ENCODE measurements at regions not wholly inside any gene's neighbourhood (a gene's known extent, or its start where the extent isn't known, plus 50 kb on each side); places are given as distances from the start of the nearest gene placed in this dataset.
A peak's percentile ranks its signal among the peaks of the same experiment; 100 is the strongest.

DNA sequence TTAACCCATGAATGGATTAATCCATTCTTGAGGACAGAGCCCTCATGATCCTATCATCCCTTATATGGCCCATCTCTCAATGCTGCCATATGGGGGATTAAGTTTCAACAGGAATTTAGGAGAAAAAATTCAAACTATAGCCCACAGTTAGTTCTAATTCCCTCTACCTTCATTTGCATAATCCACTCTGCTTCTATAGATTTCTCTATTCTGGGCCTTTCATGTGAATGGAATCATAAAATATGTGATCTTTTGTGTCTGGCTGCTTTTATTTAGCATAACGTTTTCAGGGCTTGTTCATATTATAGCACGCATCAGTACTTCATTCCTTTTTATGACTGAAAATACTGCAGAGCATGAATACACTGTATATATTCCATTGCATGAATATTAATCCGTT lies 55.4 kb downstream of the CTSL start:
- DNase-seq, result no peak

- no peak for DNase-seq
Measured at GRCh38 chr9:87783180-87783579, 57.3 kb downstream of the CTSL start.

DNA sequence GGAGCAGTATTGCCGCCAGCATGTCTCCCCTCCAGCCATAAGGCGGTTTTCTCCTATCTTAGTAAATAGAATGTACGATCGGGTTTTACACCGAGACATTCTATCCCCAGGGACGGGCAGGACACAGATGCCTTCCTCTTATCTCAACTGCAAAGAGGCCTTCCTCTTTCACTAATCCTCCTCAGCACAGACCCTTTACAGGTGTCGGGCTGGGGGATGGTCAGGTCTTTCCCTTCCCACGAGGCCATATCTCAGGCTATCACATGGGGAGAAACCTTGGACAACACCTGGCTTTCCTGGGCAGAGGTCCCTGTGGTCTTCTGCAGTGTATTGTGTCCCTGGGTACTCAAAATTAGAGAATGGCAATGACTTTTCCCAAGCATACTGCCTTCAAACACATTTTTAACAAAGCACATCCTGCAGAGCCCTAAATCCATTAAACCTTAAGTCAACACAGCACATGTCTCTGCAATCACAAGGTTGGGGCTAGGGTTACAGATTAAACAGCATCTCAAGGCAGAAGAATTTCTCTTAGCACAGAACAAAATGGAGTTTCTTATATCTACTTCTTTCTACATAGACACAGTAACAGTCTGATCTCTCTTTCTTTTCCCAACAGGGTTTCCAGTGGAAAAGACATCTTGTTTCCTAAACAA lies 59.5 kb downstream of the CTSL start:
- peak; percentile 20 for DNase-seq

DNA sequence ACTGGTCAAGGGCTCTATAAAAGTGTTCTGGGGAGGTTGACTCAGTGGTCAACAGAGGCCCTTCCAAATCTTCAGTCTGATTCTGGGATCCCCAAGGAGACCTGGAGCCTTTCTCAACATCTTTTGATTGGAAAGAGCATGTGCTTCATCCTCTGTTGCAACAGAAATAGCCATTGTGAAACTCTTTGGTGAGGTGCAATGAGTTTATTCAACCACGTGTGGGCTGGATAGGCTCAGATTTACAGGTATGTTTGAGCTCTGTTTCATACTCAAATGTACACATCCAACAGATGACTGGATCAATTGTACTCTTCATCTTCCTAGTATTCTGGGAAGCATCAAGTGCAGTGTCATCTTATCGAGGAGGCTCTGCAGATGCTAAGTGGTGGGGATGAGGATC lies 60.5 kb downstream of the CTSL start:
- no peak for DNase-seq

DNA sequence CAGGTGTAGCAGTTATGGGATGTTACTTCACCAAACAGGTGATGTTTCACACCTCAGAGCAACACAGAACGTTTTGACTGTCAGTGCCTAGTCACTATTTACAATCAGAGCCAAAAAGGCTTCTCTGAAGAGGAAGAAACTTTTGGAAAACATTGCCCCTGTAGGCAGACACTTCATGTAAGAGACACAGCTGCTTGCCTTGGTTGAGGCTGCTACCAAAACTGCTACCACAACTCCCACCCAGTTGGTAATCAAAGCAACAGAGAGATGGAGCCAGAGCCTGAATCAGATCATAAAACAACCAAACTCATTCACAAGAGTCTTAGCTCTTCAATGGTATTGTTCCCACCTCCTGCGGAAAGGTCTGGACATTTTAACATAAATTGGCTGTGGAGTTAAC lies 61.0 kb downstream of the CTSL start:
- no peak for DNase-seq

- DNase-seq, result no peak
Measured at GRCh38 chr9:87787735-87788134, 61.8 kb downstream of the CTSL start.

DNA sequence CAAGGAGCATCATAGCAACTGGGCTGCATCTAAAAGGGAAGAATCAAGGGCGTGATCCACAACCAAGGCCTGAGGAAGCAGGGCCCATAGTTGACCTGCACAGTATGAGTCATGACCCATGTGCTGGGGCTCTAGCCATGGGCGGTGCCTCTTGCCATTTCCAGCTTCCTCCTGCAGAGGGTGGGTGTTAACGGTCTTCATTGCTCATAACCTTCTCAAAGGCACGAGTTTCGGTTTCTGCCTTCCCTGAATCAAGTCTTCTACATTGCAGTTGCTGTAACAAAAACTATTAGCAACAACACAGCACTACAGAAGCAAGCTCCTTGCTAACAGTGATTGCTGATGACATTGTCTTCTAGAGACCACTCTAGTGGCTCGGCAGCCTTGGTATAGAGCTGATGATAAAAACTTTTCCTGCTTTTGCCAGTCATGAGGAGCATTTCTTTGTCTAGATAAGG lies 66.9 kb downstream of the CTSL start:
- DNase-seq, result no peak

GRCh38 chr9:87793292-87793691 lies 67.4 kb downstream of the CTSL start:
- DNase-seq, result no peak

- DNase-seq, result no peak
Measured at GRCh38 chr9:87795178-87795577, 69.3 kb downstream of the CTSL start.

DNA sequence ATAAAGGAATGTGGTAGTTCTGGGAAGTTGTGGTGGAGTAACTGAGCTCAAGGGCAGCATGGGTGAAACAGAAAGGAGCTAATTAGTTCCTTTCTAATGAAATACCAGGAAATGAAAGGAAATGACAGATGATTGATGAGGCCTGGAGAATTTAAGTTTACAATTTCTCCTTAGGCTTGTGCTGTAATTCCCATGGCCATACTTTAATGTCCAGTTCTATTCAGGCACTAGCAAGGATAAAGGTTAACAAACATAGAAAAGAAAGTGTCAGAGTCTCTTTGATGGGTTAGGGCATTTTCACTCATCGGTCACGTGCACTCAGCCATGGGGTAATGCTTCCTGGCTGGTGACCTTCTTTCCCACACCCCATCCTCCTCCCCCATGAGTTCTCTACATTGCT lies 70.3 kb downstream of the CTSL start:
- no peak for DNase-seq

- no peak for DNase-seq
Measured at GRCh38 chr9:87798261-87798833, 72.4 kb downstream of the CTSL start.

GRCh38 chr9:87799503-87799902 lies 73.6 kb downstream of the CTSL start:
- DNase-seq, result no peak

- DNase-seq, result no peak
Measured at GRCh38 chr9:87800456-87800855, 74.5 kb downstream of the CTSL start.

DNA sequence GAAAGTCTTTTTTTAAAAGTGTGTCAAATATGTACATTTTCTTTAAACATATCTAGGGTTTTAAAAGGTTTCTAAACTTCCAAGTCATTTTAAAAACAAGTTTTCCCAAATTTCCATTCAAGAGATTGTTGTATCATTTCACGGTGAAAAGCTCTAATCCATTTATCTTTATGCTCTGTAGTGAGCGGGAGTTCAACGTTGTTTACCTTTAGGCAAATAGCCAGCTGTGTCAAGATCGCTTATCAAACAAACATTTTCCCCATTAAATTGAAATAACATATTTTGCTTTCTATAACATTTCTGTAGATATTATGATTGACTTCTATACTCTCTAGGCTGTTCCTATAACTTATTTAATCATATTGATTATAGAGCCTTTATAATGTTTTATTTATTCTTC lies 75.1 kb downstream of the CTSL start:
- DNase-seq, result no peak

DNA sequence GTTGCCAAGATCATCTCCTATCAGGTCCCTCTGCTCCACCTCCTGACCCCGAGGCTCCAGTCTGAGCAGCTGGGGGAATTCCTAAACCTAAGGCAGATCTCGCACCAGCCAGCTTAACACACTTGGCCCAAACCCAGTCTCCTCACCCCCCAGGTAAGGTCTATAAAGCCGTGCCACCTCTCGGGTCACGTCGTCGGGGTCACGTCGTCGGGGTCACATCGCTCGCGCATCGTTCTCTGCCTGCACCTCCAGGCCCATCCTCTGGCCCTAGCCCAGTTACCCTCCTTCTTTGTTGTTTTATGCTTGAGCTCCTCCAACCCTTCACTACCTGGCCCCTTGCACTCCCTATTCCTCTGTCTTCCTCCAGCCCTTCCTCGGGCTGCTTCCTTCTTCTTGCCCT lies 77.2 kb downstream of the CTSL start:
- no peak for DNase-seq

DNA sequence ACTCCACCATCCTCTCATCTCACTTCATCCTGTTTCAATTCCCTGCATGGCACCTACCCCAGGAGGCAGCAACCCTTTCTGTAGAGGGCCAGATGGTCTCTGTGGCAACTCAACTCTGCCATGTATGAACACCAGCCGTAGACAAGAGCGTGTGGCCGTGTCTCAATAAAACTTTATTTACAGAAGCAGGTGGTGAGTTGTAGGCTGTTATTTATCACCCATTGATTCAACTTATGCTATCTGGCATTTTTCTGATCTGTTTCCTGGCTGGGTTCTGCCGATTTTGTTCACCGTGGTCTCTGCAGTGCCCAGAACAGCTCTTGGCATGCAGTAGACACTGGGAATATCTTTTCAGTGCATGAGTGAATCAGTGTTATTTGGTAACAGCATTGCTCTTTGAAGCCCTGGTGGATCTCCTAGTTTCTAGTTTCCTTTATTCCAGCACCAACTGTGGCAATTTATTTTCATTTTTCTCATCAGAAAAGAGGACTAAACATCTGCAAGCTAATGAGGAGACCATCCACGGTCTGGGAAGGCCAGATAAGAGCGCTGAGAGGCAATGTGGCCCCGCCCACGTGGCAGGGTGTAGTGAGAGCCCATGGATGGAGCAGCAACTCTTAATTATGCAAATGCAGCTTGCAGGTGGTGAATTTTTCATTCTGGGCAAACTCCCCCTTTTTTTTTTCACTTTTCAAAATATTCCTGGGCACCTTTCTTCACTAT lies 77.9 kb downstream of the CTSL start:
- DNase-seq, result no peak

DNA sequence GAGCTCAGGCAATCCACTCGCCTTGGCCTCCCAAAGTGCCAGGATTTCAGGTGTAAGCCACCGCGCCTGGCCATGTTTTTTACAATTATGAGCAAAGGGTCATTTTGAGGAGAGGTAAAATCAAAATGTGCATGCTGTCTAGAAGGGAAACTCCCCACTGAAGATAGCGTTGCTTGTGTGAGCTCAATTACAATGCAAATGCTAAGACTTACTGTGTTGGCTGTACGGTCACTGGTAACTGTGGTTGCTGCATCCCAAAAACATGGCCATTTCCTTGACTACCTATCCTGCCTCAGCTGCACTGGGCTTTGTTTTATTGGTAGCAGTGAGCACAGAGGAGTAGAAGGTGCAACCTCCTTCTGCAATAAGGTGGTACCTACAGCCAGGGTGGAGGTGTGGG lies 77.4 kb upstream of the SPATA31E1 start:
- no peak for DNase-seq

DNA sequence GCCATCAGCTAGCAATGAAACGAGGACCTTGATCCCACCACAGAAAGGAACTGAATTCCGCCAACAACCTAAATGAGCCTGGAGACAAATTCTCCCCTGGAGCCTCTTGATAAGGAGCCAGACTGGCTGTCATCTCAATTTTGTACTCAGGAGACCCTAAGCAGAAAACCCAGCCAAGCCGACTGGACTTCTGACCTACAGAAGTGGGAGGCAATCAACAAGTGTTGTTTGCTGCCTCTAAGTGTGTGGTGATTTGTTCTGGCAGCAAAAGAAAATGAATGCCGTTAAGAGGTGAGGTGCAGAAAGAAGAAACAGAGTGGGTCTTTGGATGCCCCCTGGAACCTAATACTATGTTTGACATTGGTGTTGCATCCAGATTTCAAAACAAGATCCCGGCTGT lies 72.7 kb upstream of the SPATA31E1 start:
- DNase-seq, result no peak

GRCh38 chr9:87810679-87811178 lies 71.9 kb upstream of the SPATA31E1 start:
- DNase-seq, result no peak

GRCh38 chr9:87812375-87813118 lies 70.1 kb upstream of the SPATA31E1 start:
- DNase-seq, result no peak

DNA sequence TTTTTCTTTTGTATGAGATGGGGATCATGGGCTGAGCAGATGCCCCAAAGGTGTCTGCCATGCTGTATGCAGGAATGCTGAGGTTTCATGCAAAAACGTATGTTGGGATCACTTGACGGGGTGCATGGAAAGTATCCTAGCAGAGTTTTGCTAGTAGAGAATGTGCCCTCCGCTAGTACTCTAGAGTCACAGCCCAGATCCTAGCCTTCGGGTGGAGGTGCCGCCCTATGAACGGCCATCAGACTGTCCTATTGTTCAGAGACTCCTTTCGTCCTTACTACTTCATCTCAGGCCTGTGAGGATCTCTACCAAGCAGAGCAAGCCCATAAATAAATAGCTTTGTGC lies 69.6 kb upstream of the SPATA31E1 start:
- DNase-seq, result no peak

DNA sequence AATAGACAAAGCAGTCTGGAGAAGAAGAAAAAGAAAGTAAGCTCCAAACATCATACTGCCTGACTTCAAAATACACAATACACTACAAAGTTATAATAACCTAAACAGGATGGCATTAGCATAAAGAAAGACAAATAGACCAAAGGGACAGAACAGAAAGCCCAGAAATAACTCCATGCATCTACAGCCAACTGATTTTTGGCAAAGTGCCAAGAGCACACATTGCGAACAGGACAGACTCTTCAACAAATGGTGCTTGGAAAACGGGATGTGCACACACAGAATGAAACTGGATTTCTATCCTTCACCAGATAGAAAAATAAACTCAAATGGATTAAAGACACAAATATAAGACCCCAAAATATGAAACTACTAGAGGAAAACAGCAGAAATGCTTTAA lies 66.6 kb upstream of the SPATA31E1 start:
- DNase-seq, result no peak

GRCh38 chr9:87818308-87818707 lies 64.4 kb upstream of the SPATA31E1 start:
- no peak for DNase-seq

Measured in DMS153 (cell line).